ENCODE measurements at regions not wholly inside any gene's neighbourhood (a gene's known extent, or its start where the extent isn't known, plus 50 kb on each side); places are given as distances from the start of the nearest gene placed in this dataset.

- ChIA-PET POLR2A (no interaction called here), CTCF (interaction anchor here (1.0 to 3.5 kb wide), 4 partner anchors 11 to 24 kb away, joined by 4 to 15 read pairs (median 6); no protein-coding TSS in a partner anchor)
- no peak for TF ChIP-seq CTCF (IDR thresholded peaks at IDR 0.05; ENCODE audit: control extremely low read depth, extremely low read depth, low read depth, missing control alignments)
- DNase-seq (ENCODE audit: extremely low spot score): no peak
Measured at GRCh38 chr4:123589301-123589700, 192.7 kb downstream of the SPRY1 start.

- DNase-seq (ENCODE audit: extremely low spot score): no peak
- CTCF ChIA-PET: interaction anchor here (1.0 to 1.2 kb wide), 2 partner anchors 18 to 28 kb away, joined by 3 read pairs; no protein-coding TSS in a partner anchor
- POLR2A ChIA-PET: no interaction called here
- no peak for TF ChIP-seq CTCF (IDR thresholded peaks at IDR 0.05; ENCODE audit: control extremely low read depth, extremely low read depth, low read depth, missing control alignments)
Measured at GRCh38 chr4:123591875-123592274, 195.3 kb downstream of the SPRY1 start.

- no peak for DNase-seq (ENCODE audit: extremely low spot score)
- TF ChIP-seq CTCF (IDR thresholded peaks at IDR 0.05; ENCODE audit: control extremely low read depth, extremely low read depth, low read depth, missing control alignments): no peak
- CTCF ChIA-PET: no interaction called here
- POLR2A ChIA-PET: no interaction called here
Measured at GRCh38 chr4:123593655-123594054, 197.1 kb downstream of the SPRY1 start.

GRCh38 chr4:123596805-123597204, 200.2 kb downstream of the SPRY1 start:
- DNase-seq (ENCODE audit: extremely low spot score): no peak
- ChIA-PET POLR2A (no interaction called here), CTCF (interaction anchor here (1.2 kb wide), 1 partner anchor 136 kb away, joined by 3 read pairs; no protein-coding TSS in a partner anchor)
- TF ChIP-seq CTCF (IDR thresholded peaks at IDR 0.05; ENCODE audit: control extremely low read depth, extremely low read depth, low read depth, missing control alignments): no peak

GRCh38 chr4:123597586-123597985, 201.0 kb downstream of the SPRY1 start:
- no peak for TF ChIP-seq CTCF (IDR thresholded peaks at IDR 0.05; ENCODE audit: control extremely low read depth, extremely low read depth, low read depth, missing control alignments)
- DNase-seq (ENCODE audit: extremely low spot score): no peak
- POLR2A ChIA-PET: no interaction called here
- CTCF ChIA-PET: interaction anchor here (1.0 to 1.2 kb wide), 2 partner anchors 9 to 137 kb away, joined by 3 read pairs; no protein-coding TSS in a partner anchor

GRCh38 chr4:123598331-123598730, 201.7 kb downstream of the SPRY1 start:
- CTCF ChIA-PET: interaction anchor here (1.0 kb wide), 1 partner anchor 9 kb away, joined by 3 read pairs; no protein-coding TSS in a partner anchor
- no peak for TF ChIP-seq CTCF (IDR thresholded peaks at IDR 0.05; ENCODE audit: control extremely low read depth, extremely low read depth, low read depth, missing control alignments)
- POLR2A ChIA-PET: no interaction called here
- no peak for DNase-seq (ENCODE audit: extremely low spot score)
